Tibial artery (tissue), 4 donors: ENCODE measurements at regions not wholly inside any gene's neighbourhood (a gene's known extent, or its start where the extent isn't known, plus 50 kb on each side); places are given as distances from the start of the nearest gene placed in this dataset.

ENCODE experiments used
- DNase-seq, 2 donors: peaks; one replicate each; pipeline ENCODE4 v3.0.0-alpha.2; 2019
- H3K27ac ChIP-seq, 2 donors: fragments of 200-600 bp; sonication (generic) in 1 of 2; 1 replicate in 1 of 2; 2 replicates in 1 of 2; pipeline ENCODE4 v1.5.1; 2018 to 2019; ENCODE audit warnings: mild to moderate bottlenecking in 1 of 2
- H3K27me3 ChIP-seq, 2 donors: fragments of 200-600 bp; sonication (generic) in 1 of 2; one replicate each; pipeline versions ENCODE4 v1.5.1 to v1.6.0; 2016 to 2019
- H3K36me3 ChIP-seq, 3 donors: fragments of 200-600 bp; sonication (generic) in 2 of 3; one replicate each; pipeline ENCODE4 v1.5.1; 2016 to 2019; ENCODE audit warnings: mild to moderate bottlenecking in 2 of 3
- H3K4me1 ChIP-seq, 4 donors: fragments of 200-600 bp; sonication (generic) in 2 of 4; 1 replicate in 3 of 4; 2 replicates in 1 of 4; pipeline ENCODE4 v1.5.1; 2016 to 2019
- H3K4me3 ChIP-seq, 2 donors: fragments of 200-600 bp; sonication (generic) in 1 of 2; 1 replicate in 1 of 2; 2 replicates in 1 of 2; pipeline ENCODE4 v1.5.1; 2018 to 2019; ENCODE audit warnings: mild to moderate bottlenecking in 2 of 2
- H3K9me3 ChIP-seq, 3 donors: fragments of 200-600 bp; sonication (generic) in 1 of 3; one replicate each; pipeline ENCODE4 v1.5.1; 2016 to 2019
- intact Hi-C: fragments of 100-400 bp; cut with DNase I; formaldehyde crosslinking; loops from one replicate; pipeline ENCODE4 v1.15.0; 2023; ENCODE audit warnings: low total_unique reads
- TF ChIP-seq, protein P1 (sequence below), 2 experiments: fragments of 200-600 bp in 1 of 2; fragments of 450-650 bp in 1 of 2; IDR thresholded peaks; one replicate each; pipeline ENCODE4 v1.5.1; 2017 to 2019; ENCODE audit warnings: antibody characterized with exemption in 2 of 2, mild to moderate bottlenecking in 1 of 2, moderate library complexity in 1 of 2

DNA sequence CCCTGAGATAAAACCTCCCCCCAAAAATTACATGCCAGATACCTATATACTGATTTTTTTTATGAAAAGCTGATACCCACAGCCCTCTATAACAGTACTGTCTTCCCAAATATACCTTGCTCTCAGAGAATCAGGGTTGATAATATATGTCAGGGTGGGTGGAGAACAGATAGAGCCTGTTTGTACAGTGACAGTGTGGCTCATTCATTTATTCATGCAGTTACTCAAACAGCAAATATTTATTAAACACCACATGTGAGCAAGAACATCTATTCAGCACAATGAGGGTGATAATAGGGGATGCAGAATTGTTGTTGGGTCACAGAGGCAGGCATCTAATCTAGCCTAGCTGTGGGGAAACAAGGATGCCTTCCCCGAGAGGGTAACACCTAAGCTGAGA lies 334.2 kb downstream of the MAFB start:
- intact Hi-C loops: no loop called here

DNA sequence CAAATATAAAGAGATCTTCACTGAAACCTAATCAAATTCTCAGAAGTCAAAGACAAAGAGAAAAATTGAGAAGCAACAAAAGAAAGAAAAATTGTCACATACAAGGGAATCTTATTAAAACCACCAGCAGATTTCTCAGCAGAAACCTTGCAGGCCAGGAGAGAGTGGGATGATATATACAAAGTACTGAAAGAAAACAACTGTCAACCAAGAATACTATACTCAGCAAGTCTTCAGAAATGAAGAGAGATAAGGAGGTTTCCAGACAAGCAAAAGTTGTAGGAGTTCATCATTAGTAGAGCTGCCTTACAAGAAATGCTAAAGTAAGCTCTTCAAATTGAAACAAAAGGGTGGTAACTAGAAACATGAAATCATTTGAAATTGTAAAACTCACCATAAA lies 345.6 kb downstream of the MAFB start:
- no peak for DNase-seq
- no peak overlapping the region for H3K27ac ChIP-seq
- H3K36me3 ChIP-seq: no peaks in the 10 kb centered on the region
- H3K4me1 ChIP-seq: no peaks in the 10 kb centered on the region
- no peaks in the 10 kb centered on the region for H3K27me3 ChIP-seq
- TF ChIP-seq, protein P1, sequence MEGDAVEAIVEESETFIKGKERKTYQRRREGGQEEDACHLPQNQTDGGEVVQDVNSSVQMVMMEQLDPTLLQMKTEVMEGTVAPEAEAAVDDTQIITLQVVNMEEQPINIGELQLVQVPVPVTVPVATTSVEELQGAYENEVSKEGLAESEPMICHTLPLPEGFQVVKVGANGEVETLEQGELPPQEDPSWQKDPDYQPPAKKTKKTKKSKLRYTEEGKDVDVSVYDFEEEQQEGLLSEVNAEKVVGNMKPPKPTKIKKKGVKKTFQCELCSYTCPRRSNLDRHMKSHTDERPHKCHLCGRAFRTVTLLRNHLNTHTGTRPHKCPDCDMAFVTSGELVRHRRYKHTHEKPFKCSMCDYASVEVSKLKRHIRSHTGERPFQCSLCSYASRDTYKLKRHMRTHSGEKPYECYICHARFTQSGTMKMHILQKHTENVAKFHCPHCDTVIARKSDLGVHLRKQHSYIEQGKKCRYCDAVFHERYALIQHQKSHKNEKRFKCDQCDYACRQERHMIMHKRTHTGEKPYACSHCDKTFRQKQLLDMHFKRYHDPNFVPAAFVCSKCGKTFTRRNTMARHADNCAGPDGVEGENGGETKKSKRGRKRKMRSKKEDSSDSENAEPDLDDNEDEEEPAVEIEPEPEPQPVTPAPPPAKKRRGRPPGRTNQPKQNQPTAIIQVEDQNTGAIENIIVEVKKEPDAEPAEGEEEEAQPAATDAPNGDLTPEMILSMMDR (IDR thresholded peaks at IDR 0.05): no peak
- no peak overlapping the region for H3K4me3 ChIP-seq
- intact Hi-C loops: no loop called here
- peaks cover 0 to 30% (median 16%) of the 10 kb centered on the region in 3 donors for H3K9me3 ChIP-seq

More for the DNA sequence above, 334.2 kb downstream of the MAFB start:
- H3K27me3 ChIP-seq: no peaks in the 10 kb centered on the region
- no peaks in the 10 kb centered on the region for H3K4me1 ChIP-seq
- no peak for DNase-seq
- no peaks in the 10 kb centered on the region for H3K36me3 ChIP-seq
- no peak overlapping the region for H3K27ac ChIP-seq
- TF ChIP-seq, protein P1 (IDR thresholded peaks at IDR 0.05): no peak
- no peaks in the 10 kb centered on the region for H3K9me3 ChIP-seq
- no peak overlapping the region for H3K4me3 ChIP-seq

DNA sequence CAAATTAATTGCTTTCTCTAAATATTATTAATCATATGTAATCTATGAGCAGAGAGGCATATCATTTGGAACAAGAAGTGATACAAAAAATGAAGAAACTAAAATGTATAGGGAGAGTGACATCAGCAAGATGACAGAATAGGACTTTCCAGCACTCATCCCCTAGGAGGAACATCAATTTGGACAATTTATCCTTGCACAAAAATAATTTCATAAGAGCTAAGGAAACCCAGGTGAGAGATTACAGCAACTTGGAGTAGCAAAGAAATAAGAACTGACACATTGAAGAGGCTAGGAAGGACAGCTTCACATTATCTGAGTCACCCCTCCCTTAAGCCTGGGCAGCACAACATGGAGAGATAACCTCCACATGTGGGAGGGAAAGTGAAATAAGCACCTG lies 347.5 kb downstream of the MAFB start:
- H3K36me3 ChIP-seq: no peaks in the 10 kb centered on the region
- H3K4me1 ChIP-seq: no peaks in the 10 kb centered on the region
- no peaks in the 10 kb centered on the region for H3K27me3 ChIP-seq
- DNase-seq: no peak
- intact Hi-C loops: no loop called here
- H3K4me3 ChIP-seq: no peak overlapping the region
- TF ChIP-seq, protein P1 (IDR thresholded peaks at IDR 0.05): no peak
- H3K27ac ChIP-seq: no peak overlapping the region
- peaks cover 0 to 30% (median 16%) of the 10 kb centered on the region in 3 donors for H3K9me3 ChIP-seq

DNA sequence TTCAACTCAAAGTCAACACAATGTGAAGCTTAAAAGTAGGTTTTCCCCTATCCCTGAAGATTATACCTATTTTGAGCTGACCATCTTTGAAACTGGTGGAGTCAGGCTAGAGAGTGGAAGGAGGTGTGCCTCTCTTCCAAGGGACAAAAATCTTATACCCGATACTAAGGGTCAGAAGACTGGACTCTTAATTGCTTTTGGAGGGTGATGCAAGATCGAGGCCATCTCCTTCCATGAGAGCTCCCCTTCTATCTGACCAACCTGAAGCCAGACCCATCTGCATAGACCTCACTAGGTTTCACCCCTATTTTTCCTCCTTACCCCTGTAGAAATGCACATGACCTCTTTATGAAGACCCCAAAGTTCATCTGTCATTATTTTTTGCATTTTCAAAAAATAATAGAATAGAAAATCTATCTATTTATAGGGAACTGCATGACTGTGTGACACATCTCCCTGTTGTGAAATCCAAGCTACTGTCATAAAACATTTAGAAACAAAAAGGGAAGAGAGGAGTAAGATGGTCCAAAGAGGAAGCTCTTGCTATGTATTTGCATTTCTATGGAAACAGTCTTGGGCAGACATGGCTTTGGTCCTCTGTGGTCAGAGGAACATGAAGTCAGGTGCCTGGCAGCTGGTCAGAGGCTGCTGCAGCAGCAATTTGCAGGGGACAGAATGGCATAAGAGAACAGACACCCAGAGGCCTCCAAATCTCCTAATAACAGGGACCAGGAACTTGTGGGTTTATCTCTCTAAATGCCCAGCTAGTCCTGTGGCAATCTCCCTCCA lies 349.2 kb downstream of the MAFB start:
- Histone ChIP-seq H3K27me3 (no peaks in the 10 kb centered on the region), H3K36me3 (no peaks in the 10 kb centered on the region), H3K4me1 (no peaks in the 10 kb centered on the region), H3K4me3 (no peak overlapping the region), H3K9me3 (peaks cover 0 to 24% (median 12%) of the 10 kb centered on the region in 3 donors), H3K27ac (no peak overlapping the region)
- DNase-seq: peak; percentile 67 to 77
- intact Hi-C loops: no loop called here
- TF ChIP-seq, protein P1 (IDR thresholded peaks at IDR 0.05): no peak

DNA sequence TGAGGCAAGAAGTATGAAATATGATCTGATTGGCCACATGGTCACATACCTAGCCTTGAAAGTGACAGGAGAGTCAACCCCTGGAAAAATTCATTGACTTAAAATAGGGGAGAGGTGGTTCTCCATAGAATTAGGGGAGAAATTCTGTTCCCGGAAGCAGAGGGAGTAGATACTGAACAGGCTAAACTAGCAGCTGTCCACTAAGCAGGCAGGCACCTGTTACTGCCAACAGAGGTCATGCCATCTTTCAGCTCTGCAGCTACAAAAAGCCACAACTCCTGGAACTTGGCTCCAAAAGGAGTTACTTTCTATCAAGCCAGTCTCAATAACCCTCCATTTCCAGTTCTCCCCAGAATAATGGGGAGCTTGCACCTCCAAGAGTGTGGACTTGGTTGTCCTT lies 352.5 kb downstream of the MAFB start:
- no peaks in the 10 kb centered on the region for H3K36me3 ChIP-seq
- TF ChIP-seq, protein P1 (IDR thresholded peaks at IDR 0.05): no peak
- no peak overlapping the region for H3K27ac ChIP-seq
- no peak overlapping the region for H3K4me3 ChIP-seq
- intact Hi-C loops: no loop called here
- no peak for DNase-seq
- H3K9me3 ChIP-seq: no peaks in the 10 kb centered on the region
- no peaks in the 10 kb centered on the region for H3K4me1 ChIP-seq
- H3K27me3 ChIP-seq: peaks cover 0 to 3% of the 10 kb centered on the region in 2 donors
